ENCODE measurements at regions not wholly inside any gene's neighbourhood (a gene's known extent, or its start where the extent isn't known, plus 50 kb on each side); places are given as distances from the start of the nearest gene placed in this dataset.

- no peak overlapping the region for H3K4me2 ChIP-seq (replicated peaks; ENCODE audit: extremely low read depth, low read length, poor library complexity, severe bottlenecking)
- H3K4me1 ChIP-seq (ENCODE audit: control insufficient read depth in 1 of 2, insufficient read depth in 2 of 2, low read length in 2 of 2): no peaks in the 10 kb centered on the region
- no peak overlapping the region for H2AFZ ChIP-seq (ENCODE audit: insufficient read depth, low read depth, low read length, poor library complexity, severe bottlenecking)
- H3K9me3 ChIP-seq (replicated peaks in 1 of 2; ENCODE audit: control insufficient read depth in 1 of 2, insufficient read depth in 1 of 2, low read length in 2 of 2): no peaks in the 10 kb centered on the region
- DNase-seq: no peak
- H3K36me3 Mint-ChIP-seq: no peaks in the 10 kb centered on the region
- H3K36me3 ChIP-seq (replicated peaks in 1 of 2; ENCODE audit: control insufficient read depth in 1 of 2, insufficient read depth in 2 of 2, low read length in 2 of 2): no peaks in the 10 kb centered on the region
- no peaks in the 10 kb centered on the region for H3K9me3 Mint-ChIP-seq
- intact Hi-C loops (cut with micrococcal nuclease): no loop called here
- H3K9ac ChIP-seq (ENCODE audit: insufficient read depth, low read length, poor library complexity, severe bottlenecking): no peak overlapping the region
- no peak for TF ChIP-seq CTCF (IDR thresholded peaks at IDR 0.05)
- no peaks in the 10 kb centered on the region for H4K20me1 ChIP-seq (ENCODE audit: insufficient read depth, low read length)
- no peak overlapping the region for H3K4me3 ChIP-seq (replicated peaks in 1 of 3; ENCODE audit: low read depth in 2 of 3, low read length in 3 of 3)
- no peak overlapping the region for H3K4me3 Mint-ChIP-seq
- H3K4me1 Mint-ChIP-seq: no peaks in the 10 kb centered on the region
- no peak overlapping the region for H3K27ac ChIP-seq (ENCODE audit: low read depth in 1 of 2, low read length in 2 of 2)
- H3K27me3 Mint-ChIP-seq (ENCODE audit: low read depth in 3 of 3): peaks cover 0 to 5% (median 0%) of the 10 kb centered on the region in 3 donors
- H3K27me3 ChIP-seq (ENCODE audit: control insufficient read depth in 2 of 2, insufficient read depth in 2 of 2, low read length in 2 of 2): no peaks in the 10 kb centered on the region
- 88% methylated on average over 6 of the region's 11 CpGs for WGBS (ENCODE audit: insufficient coverage)
- no peaks in the 10 kb centered on the region for H3K79me2 ChIP-seq (ENCODE audit: insufficient read depth, low read length)
- H3K27ac Mint-ChIP-seq: peak overlapping the region in 1 of 7 donors; percentile 20
These were observed 335.1 kb downstream of the PREX1 start for GRCh38 chr20:48492715-48493070.

GRCh38 chr20:48492015-48492714, 335.6 kb downstream of the PREX1 start:
- H3K9me3 ChIP-seq (replicated peaks in 1 of 2; ENCODE audit: control insufficient read depth in 1 of 2, insufficient read depth in 1 of 2, low read length in 2 of 2): no peaks in the 10 kb centered on the region
- no peaks in the 10 kb centered on the region for H3K36me3 Mint-ChIP-seq
- 95% methylated on average over 9 of the region's 17 CpGs for WGBS (ENCODE audit: insufficient coverage)
- no peaks in the 10 kb centered on the region for H3K9me3 Mint-ChIP-seq
- no peaks in the 10 kb centered on the region for H3K36me3 ChIP-seq (replicated peaks in 1 of 2; ENCODE audit: control insufficient read depth in 1 of 2, insufficient read depth in 2 of 2, low read length in 2 of 2)
- H3K27me3 ChIP-seq (ENCODE audit: control insufficient read depth in 2 of 2, insufficient read depth in 2 of 2, low read length in 2 of 2): no peaks in the 10 kb centered on the region
- no peak for DNase-seq
- H3K4me2 ChIP-seq (replicated peaks; ENCODE audit: extremely low read depth, low read length, poor library complexity, severe bottlenecking): no peak overlapping the region
- peaks cover 0 to 4% (median 2%) of the 10 kb centered on the region in 3 donors for H3K27me3 Mint-ChIP-seq (ENCODE audit: low read depth in 3 of 3)
- H3K27ac ChIP-seq (ENCODE audit: low read depth in 1 of 2, low read length in 2 of 2): no peak overlapping the region
- TF ChIP-seq CTCF (IDR thresholded peaks at IDR 0.05): no peak
- H3K4me3 Mint-ChIP-seq: no peak overlapping the region
- H3K79me2 ChIP-seq (ENCODE audit: insufficient read depth, low read length): no peaks in the 10 kb centered on the region
- H3K4me3 ChIP-seq (replicated peaks in 1 of 3; ENCODE audit: low read depth in 2 of 3, low read length in 3 of 3): no peak overlapping the region
- no peak overlapping the region for H3K27ac Mint-ChIP-seq
- H3K4me1 Mint-ChIP-seq: no peaks in the 10 kb centered on the region
- no peaks in the 10 kb centered on the region for H3K4me1 ChIP-seq (ENCODE audit: control insufficient read depth in 1 of 2, insufficient read depth in 2 of 2, low read length in 2 of 2)
- no peak overlapping the region for H2AFZ ChIP-seq (ENCODE audit: insufficient read depth, low read depth, low read length, poor library complexity, severe bottlenecking)
- no peak overlapping the region for H3K9ac ChIP-seq (ENCODE audit: insufficient read depth, low read length, poor library complexity, severe bottlenecking)
- intact Hi-C loops (cut with micrococcal nuclease): no loop called here
- H4K20me1 ChIP-seq (ENCODE audit: insufficient read depth, low read length): no peaks in the 10 kb centered on the region

Measured in CD14-positive monocyte (primary cell).